ENCODE measurements at regions not wholly inside any gene's neighbourhood (a gene's known extent, or its start where the extent isn't known, plus 50 kb on each side); places are given as distances from the start of the nearest gene placed in this dataset.

DNA sequence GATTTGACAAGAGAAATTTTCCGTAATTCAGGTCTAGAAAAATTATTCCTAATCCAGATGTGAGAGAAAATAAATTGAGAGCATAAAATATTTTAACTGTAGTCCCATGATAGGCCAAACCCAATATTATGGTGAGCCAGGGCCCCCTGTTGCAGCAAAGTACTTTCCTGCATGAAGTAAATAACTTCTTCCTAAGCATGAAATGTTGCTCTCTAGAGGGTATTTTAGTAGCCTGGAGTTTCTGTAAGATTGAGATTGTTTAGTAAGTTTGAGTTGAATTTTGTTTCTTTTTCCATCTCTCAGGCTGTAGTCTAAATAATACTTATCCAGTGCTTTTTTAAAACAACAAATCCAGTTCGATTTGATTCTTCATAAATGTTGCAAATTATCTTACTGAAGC lies 317.5 kb upstream of the MPDZ start:
- no peak overlapping the region for H3K4me3 Mint-ChIP-seq (ENCODE audit: unreplicated experiment)
- DNase-seq = no peak
- H3K36me3 Mint-ChIP-seq (ENCODE audit: unreplicated experiment) = no peaks in the 10 kb centered on the region
- TF ChIP-seq, protein P1, sequence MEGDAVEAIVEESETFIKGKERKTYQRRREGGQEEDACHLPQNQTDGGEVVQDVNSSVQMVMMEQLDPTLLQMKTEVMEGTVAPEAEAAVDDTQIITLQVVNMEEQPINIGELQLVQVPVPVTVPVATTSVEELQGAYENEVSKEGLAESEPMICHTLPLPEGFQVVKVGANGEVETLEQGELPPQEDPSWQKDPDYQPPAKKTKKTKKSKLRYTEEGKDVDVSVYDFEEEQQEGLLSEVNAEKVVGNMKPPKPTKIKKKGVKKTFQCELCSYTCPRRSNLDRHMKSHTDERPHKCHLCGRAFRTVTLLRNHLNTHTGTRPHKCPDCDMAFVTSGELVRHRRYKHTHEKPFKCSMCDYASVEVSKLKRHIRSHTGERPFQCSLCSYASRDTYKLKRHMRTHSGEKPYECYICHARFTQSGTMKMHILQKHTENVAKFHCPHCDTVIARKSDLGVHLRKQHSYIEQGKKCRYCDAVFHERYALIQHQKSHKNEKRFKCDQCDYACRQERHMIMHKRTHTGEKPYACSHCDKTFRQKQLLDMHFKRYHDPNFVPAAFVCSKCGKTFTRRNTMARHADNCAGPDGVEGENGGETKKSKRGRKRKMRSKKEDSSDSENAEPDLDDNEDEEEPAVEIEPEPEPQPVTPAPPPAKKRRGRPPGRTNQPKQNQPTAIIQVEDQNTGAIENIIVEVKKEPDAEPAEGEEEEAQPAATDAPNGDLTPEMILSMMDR (IDR thresholded peaks at IDR 0.05; ENCODE audit: partially characterized antibody, unreplicated experiment) = no peak
- peaks cover 2% of the 10 kb centered on the region for H3K9me3 Mint-ChIP-seq (ENCODE audit: unreplicated experiment)
- no peaks in the 10 kb centered on the region for H3K4me1 Mint-ChIP-seq (ENCODE audit: low read depth, unreplicated experiment)
- peaks cover 1% of the 10 kb centered on the region for H3K27me3 Mint-ChIP-seq (ENCODE audit: unreplicated experiment)
- H3K27ac Mint-ChIP-seq (ENCODE audit: unreplicated experiment) = no peak overlapping the region

DNA sequence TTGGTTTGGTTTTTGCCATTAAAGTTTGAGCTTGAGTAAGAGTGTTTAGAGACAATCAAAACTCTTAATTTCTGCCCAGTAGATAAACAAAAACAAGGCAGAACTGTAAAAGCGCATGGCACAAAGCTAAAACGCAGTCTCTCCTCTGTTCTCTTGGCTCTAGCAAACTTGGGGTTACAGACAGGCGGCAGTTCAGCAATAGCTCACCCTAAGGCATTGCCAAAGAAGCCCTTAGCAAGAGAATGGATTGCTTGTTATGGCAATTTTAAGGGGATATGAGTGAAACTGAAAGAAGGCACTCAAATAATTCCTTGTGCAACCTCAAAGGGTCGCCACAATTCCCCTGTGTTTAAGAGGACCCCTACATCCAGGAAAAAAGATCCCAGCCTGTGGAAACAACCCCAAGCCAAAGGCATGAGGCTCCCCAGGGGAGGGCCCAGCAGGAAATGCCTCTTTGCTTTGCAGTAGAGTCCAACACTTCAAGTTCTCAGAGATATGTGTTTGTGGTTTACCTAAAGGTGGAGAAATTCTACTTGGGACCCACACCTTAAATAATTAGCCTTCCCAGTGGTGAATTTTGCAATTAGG lies 317.0 kb upstream of the MPDZ start:
- peaks cover 1% of the 10 kb centered on the region for H3K27me3 Mint-ChIP-seq (ENCODE audit: unreplicated experiment)
- H3K4me1 Mint-ChIP-seq (ENCODE audit: low read depth, unreplicated experiment) = no peaks in the 10 kb centered on the region
- H3K36me3 Mint-ChIP-seq (ENCODE audit: unreplicated experiment) = no peaks in the 10 kb centered on the region
- no peak overlapping the region for H3K4me3 Mint-ChIP-seq (ENCODE audit: unreplicated experiment)
- no peak overlapping the region for H3K27ac Mint-ChIP-seq (ENCODE audit: unreplicated experiment)
- DNase-seq = no peak
- TF ChIP-seq, protein P1 (IDR thresholded peaks at IDR 0.05; ENCODE audit: partially characterized antibody, unreplicated experiment) = no peak
- peaks cover 2% of the 10 kb centered on the region for H3K9me3 Mint-ChIP-seq (ENCODE audit: unreplicated experiment)

DNA sequence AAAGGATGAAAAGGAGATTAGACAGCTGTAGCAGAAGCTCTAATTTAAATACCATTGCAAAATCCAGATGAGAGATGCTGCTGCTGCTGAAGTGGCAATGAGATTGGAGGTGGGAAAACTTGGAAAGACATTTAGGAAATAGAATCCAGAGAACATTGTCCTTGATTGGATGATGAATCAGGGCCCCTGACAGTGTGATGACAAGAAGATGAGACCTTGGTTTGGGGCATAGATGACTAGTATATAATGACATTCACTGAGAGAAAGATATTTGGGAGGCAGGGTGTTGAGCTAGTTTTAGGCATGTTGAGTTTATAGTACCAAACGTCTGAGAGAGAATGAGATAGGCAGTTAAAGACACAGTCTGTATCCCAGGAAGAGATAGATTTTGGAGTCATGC lies 311.5 kb upstream of the MPDZ start:
- no peak for DNase-seq
- Mint-ChIP-seq H3K4me3 (ENCODE audit: unreplicated experiment) (no peak overlapping the region), H3K4me1 (ENCODE audit: low read depth, unreplicated experiment) (no peaks in the 10 kb centered on the region), H3K27ac (ENCODE audit: unreplicated experiment) (no peak overlapping the region), H3K27me3 (ENCODE audit: unreplicated experiment) (peaks cover 1% of the 10 kb centered on the region), H3K9me3 (ENCODE audit: unreplicated experiment) (no peaks in the 10 kb centered on the region), H3K36me3 (ENCODE audit: unreplicated experiment) (no peaks in the 10 kb centered on the region)
- TF ChIP-seq, protein P1 (IDR thresholded peaks at IDR 0.05; ENCODE audit: partially characterized antibody, unreplicated experiment) = no peak

DNA sequence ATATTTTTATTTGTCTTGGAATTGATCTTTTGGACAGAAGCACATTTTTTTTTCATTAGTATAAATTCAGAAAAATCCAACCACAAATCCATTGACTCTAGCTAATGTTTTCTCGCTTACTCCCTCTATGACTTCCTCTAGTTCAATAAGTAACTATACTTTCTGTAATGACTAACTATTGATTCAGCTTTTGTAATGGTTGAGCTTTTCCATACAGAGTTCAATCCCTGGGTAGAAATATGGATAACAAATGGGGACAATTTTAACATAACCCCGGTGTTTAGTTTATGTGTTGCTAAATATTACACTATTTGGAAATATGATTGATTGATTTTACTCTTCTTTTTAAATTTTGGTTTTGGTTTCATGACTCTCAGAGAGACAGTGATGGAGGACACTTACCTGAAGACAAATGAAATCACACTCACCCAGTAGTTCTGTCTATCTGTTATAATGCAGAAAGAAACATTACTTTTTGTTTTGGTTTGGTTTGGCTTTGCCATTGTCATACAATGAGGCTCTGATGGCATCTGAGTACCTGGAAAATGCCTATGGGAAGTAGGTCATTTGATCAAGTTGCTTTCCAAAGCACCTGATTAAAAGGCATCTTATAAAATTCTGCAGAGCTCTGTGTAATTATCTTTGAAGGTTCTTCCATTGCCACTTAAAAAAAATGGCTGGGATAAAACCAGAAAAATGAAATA lies 309.7 kb upstream of the MPDZ start:
- H3K36me3 Mint-ChIP-seq (ENCODE audit: unreplicated experiment) = no peaks in the 10 kb centered on the region
- H3K9me3 Mint-ChIP-seq (ENCODE audit: unreplicated experiment) = no peaks in the 10 kb centered on the region
- no peaks in the 10 kb centered on the region for H3K4me1 Mint-ChIP-seq (ENCODE audit: low read depth, unreplicated experiment)
- peaks cover 1% of the 10 kb centered on the region for H3K27me3 Mint-ChIP-seq (ENCODE audit: unreplicated experiment)
- H3K27ac Mint-ChIP-seq (ENCODE audit: unreplicated experiment) = no peak overlapping the region
- H3K4me3 Mint-ChIP-seq (ENCODE audit: unreplicated experiment) = no peak overlapping the region
- DNase-seq = no peak
- TF ChIP-seq, protein P1 (IDR thresholded peaks at IDR 0.05; ENCODE audit: partially characterized antibody, unreplicated experiment) = no peak
